IPS-11a (cell line): ENCODE measurements at regions not wholly inside any gene's neighbourhood (a gene's known extent, or its start where the extent isn't known, plus 50 kb on each side); places are given as distances from the start of the nearest gene placed in this dataset.

ENCODE experiments used
- H3K4me3 ChIP-seq: one replicate; pipeline ENCODE4 v1.5.1; 2013; ENCODE audit warnings: low read depth, low read length, control low read depth

GRCh38 chr2:176665086-176665485 lies 395.8 kb downstream of the MTX2 start:
- no peak overlapping the region for H3K4me3 ChIP-seq

- no peak overlapping the region for H3K4me3 ChIP-seq
Observed at GRCh38 chr2:176668912-176669311, 399.7 kb downstream of the MTX2 start.

GRCh38 chr2:176669398-176670174 lies 400.3 kb downstream of the MTX2 start:
- no peak overlapping the region for H3K4me3 ChIP-seq

DNA sequence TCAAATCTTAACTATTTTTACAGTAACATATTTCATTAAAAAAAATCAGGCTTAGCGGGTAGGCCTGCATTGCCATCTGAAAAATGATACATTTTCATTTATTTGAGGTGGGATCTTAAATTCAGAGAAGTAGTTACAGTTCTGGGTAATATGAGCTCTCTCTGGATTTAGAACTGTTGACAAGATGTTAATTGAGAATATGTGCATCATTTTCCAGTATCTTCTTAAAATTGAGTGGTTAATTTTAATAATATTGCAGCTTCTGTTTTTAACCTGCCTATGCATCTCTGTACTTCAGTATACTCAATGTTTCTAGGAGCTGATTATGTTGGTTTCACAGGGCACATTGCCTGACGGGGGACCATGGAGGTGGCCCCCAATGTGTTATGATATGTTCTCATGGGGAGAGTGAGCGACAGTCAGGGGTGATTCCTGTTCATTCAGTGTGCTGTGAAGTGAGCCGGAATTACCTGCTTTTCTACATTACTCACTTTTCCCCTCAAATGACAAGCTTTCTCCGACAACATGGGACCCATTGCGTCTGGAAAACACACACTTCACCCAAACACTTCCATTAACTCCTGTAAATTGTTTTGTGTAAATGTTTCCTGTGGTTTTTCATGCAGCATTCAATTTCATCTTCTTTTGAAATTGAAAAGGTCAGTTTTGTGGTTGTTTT lies 406.2 kb downstream of the MTX2 start:
- H3K4me3 ChIP-seq = no peak overlapping the region

DNA sequence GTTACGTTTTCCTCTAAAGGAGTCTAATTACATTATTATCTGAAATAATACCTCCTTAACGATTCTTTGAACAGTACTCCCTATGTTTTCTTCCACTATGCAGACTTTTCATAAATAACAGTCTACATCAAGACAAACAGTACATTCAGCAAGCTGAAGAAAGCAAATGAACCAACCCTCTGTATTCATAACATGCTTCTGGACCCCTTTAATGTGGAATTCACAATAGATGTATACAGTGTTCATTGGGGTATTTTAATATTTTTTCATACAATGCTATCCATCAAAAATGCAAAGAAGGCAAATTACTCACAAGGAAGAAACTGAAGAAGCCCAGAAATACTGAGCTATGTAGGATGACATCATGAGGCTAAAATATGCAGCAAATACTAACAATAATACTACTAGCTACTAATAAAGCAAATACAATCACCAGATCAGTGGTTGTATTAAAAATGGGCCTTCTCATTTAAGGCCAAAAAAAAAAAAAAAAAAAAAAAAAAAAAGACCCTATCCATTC lies 408.6 kb downstream of the MTX2 start:
- H3K4me3 ChIP-seq = no peak overlapping the region

- no peak overlapping the region for H3K4me3 ChIP-seq
Observed at GRCh38 chr2:176678571-176678970, 409.3 kb downstream of the MTX2 start.

DNA sequence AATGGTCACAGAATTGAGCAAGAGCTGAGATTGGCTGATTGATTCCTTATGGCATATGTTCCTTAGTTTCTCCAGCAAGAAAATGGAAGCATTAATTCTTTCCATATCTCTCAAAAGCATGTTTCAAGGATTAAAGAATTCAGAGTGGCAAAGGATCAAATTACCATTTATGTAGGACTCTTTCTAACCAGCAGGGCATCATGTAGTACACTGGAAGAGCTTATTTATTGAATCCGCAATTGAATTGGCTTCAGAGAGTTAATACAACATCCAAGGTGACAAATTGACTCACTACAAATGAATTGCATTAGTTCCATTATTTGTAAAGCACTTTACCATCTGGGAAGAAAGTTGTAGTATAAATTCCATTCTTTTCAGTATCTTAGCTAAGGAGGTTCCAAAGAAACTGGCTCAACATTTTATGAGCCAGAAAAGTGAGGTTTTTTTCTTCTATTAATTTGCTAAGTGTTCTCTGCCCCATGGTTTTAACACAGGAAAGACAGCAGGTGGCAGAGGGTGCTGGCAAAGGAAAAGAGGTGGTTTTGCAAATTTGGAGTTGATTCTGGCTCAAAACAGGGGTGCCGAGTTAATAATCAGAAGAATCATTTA lies 409.9 kb downstream of the MTX2 start:
- no peak overlapping the region for H3K4me3 ChIP-seq

DNA sequence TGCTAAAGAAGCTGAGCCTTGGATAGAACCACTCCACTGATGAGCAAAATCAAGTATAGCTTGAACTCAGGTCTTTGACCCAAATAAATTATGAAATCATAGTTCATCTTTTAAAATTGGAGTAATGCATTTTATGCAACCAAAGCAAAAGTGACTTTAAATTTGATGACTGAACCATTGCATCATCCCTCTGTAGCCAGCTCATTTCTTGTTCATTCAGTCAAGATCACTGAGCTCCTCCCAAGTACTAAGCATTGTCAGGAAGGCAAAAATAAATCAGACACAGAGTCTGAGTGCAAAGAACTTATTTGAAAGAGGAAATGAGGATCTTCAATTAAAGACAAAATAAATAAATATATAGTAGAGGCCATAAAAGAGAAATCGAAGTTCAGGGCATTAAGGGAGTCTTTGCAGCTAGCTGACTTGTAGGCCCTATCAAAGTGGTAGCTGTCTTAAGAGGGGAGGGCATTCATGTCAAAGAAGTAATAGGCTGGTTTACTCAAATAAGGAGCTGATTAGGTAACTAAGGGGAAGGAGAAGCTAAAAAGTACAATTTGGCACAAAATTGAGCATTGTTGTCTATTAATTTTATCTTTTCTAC lies 411.8 kb downstream of the MTX2 start:
- H3K4me3 ChIP-seq = no peak overlapping the region

DNA sequence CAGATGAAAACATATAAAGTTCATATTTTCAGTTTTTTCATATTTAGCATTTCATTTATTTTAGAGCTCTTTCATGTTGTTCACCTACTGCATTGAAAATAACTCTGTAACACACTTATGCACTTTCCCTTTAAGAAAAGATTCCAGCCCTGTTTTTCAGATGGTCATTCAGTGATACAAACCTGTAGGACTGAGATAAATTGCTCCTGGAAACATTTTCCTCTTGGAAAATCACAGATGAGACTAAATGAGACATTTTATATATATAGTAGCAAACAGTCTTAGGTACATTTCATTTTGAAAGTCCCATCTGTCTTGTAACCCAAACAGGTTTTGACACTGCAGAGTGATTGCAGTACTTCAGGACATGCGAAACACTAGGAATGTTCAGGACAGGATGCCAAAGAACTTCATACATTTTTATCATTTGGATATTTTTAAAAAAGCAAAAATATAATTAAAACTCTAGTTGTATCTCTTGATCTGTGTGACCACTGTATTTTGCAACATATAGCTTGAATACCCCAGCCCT lies 412.4 kb downstream of the MTX2 start:
- H3K4me3 ChIP-seq = no peak overlapping the region

DNA sequence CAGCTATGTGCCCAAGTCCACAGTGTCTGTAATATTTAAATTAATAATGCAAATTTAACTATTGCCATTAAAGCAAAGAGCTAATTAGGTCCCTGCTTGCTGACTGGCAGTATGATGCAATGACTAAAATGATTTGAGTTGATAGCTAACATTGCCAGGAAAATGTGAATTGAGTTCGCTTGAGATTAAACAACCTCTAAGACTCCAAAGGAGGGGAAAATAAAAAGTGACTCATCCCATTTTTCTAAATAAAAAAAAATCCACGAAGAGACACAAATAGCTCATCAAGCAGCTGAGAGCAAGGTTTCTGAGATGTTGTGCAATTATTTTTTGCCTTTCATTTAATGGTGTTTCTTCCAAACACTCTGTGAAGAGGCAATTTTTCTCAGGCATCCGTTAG lies 413.0 kb downstream of the MTX2 start:
- no peak overlapping the region for H3K4me3 ChIP-seq

DNA sequence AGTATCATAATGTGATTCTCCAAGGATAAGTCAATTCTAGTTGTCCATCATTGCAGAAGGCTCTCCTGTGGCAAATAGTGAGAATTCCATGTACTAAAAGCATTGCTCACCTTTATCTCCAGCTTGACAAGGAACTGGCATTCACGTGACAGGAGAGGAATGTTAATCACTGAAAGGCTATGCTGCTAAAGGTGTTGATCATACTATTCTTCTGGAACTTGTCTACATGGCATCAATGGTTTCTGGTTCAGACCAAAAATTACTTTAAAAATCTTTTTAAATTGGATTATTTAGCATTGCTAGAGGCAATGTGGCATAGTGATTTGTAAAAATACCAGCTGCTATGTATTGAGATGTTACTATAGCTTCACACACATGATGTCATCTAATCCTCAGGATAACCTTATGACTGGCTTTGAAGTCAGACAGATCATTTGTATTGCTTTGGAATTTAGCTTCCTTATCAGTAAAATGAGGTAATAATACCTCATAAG lies 414.4 kb downstream of the MTX2 start:
- no peak overlapping the region for H3K4me3 ChIP-seq

DNA sequence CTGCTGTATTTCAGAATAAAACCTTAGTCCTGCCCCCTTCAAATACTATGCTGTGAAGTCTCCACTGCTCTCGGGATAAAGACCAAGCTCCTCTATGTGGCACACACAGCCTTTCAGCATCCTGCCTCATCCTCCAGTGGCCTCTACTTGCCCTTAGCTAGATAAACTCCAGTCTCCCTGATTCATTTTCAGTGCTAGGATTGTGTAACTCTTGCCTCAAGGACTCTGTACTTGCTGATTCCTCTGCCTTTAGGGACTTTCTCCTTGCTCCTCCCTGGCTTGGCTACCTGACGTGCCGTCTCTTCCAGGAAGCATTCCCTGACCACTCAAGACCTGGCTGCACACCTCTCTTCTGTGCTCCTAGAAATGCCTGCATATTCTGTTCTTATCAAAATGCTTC lies 416.7 kb downstream of the MTX2 start:
- no peak overlapping the region for H3K4me3 ChIP-seq

DNA sequence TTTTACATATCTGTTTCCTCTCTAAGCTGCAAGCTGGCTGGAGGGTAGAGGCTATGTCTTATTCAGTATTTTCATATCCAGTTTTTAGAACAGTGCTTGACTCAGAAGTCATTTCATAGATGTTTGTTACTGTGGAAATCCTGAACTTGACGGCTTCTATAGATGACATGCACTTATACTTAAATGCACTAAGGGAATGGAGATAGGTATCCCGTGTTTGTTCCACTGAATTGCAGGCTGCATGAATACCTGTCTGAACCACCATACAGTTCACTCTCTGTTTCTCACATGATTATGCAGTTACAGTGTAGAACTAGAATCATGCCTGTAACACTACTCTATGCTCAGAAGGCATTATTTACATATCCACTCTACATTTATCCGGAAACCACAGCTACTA lies 417.1 kb downstream of the MTX2 start:
- H3K4me3 ChIP-seq = no peak overlapping the region

DNA sequence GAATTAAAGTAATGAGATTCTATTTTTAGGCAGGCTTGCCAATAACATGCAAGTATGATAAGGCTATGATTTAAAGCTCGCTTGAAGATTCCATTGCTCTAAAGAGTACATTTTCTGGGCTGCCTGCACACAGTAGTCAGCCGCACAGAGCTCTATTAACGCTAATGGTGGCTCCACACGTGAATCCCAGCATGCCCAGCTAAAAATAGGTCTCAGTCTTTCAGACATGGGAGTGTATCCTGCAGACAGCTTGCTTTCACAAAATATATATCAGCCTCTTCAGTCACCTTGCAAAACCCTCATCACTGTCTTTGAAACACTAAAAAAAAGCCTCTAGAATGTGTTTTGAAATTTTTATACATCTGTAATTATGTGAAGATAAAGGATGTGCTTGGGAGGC lies 418.1 kb downstream of the MTX2 start:
- H3K4me3 ChIP-seq = no peak overlapping the region

DNA sequence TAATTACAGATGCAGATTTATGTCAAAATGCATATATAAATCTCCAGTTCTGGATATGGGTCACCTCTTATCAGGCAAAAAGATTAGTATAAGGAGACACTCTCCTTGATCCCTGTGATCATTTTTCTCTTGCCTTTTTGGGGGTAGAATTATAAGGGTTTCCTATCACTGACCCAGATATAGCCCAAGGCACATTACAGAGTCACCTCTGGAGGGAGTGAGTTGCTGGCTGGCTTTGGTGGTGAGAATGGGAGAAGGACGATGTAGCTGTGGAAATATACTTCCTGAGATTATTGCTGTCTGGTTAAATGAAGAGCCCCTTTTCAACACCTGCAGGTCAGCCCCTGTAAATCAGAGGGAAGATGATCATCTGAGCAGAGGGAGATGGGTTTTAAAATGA lies 418.7 kb downstream of the MTX2 start:
- no peak overlapping the region for H3K4me3 ChIP-seq

DNA sequence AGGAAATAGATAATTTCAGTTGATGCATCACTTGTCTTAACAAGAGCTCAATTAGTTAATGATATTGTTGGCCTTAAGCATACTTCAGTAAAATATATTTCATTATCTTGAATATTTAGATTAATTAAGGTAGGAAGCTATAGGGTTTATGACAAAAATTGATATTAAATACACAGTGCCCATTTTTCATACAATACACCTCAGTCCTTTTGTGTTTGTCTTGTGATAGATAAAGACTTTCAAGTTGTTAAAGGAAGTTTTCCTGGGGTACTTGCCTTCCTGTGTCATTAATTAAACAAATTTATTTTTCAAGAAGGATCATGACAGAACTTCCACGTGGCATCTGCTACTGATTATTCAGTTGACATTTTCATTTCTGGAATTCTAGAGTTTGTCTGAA lies 420.5 kb downstream of the MTX2 start:
- no peak overlapping the region for H3K4me3 ChIP-seq

DNA sequence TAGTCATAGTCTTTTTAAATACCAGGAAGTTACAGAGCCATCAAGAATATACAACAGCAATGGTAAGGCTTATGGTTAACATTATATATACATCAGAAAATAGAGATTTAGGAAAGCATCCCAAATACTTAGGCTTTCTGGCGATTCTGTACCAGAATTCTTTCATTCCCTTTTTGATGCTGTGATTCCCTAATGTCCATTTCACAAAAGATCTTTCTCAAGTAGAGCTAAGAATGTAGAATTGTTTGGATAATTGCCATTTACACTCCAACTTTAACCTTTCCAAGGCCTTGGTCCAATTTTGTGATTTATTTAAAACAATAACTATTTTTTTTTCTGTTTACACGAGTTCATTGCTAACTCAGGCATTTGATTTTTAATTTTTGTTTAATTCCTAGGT lies 422.2 kb downstream of the MTX2 start:
- H3K4me3 ChIP-seq = no peak overlapping the region

- H3K4me3 ChIP-seq = no peak overlapping the region
Observed at GRCh38 chr2:176692533-176692932, 423.3 kb downstream of the MTX2 start.

DNA sequence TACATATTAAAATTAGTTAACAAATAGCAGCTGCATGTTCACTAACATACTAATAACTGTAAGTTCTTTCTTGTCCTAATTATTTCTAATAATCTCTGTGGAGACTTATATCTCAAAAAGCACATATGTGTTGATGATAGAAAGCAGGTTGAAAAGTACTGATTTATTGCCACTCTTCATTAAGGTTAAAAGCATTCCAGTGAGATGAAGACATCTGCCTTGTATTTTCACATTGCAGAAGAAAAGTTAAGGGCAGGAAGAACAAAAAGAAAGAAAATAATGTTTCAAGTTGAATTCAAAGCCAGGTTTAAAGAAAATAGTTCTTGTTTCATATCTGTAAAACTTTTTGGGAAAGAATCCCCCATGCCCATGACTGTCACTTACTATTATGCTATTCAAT lies 429.9 kb downstream of the MTX2 start:
- no peak overlapping the region for H3K4me3 ChIP-seq

DNA sequence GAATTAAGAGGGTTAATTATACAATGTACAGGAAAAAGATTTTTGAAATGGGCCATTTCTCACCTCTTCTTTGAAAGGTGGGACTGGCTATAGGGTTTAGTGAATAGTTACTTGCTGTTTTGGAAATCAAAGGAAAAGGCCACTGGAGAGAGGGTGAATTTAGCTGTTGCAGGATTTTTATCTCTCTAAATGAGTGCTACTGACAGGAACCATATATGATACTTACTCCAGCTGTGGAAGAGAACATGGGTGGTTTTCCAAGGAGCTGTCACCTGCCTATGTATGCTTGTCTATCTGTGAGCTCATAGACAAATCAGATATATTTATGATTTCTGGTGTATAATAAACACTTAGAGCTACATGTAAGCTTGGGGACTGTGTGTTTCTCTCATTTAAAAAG lies 430.4 kb downstream of the MTX2 start:
- H3K4me3 ChIP-seq = no peak overlapping the region

DNA sequence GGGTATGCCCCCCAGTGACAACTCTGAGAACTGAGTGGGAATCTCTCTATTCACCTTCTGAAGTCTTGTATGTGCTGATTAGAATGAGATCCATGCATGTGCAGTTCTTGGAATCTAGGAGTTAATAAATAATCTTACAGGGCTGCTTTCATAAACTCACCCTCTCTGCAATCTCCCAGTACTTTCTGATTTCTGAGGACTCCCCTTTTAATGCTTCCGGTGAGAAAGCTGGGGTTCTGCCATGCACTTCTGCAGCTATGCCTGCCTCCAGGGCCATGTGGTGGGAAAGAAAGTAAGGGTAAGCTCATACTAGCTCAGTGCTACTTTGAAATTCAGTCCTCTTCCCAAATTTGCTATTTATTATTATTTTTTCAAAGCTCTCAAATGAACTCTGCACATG lies 432.9 kb downstream of the MTX2 start:
- no peak overlapping the region for H3K4me3 ChIP-seq
